ENCODE measurements at regions not wholly inside any gene's neighbourhood (a gene's known extent, or its start where the extent isn't known, plus 50 kb on each side); places are given as distances from the start of the nearest gene placed in this dataset.

DNA sequence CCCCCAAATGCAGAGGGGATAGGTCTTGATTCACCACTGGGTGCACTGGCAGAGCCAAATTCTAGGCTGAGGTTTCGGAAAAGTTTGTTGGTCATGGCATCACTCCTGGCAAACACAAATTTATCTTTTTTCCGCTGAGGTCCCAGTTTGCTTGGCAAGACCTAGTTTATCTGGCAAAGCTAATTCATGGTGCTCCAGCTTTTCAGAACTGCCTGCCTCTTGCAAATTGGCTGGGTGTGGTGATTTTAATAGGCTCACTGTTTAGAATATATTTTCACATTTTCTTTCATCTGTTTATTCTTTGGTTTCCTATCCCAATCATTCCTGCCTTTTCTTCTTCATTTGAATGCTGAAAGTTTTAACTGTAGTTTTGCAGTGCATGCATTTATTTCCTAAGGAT is 50.5 kb upstream of the MAMDC2 start:
- TF ChIP-seq POLR2A (IDR thresholded peaks at IDR 0.05): no peak
- TF ChIP-seq, protein P1, sequence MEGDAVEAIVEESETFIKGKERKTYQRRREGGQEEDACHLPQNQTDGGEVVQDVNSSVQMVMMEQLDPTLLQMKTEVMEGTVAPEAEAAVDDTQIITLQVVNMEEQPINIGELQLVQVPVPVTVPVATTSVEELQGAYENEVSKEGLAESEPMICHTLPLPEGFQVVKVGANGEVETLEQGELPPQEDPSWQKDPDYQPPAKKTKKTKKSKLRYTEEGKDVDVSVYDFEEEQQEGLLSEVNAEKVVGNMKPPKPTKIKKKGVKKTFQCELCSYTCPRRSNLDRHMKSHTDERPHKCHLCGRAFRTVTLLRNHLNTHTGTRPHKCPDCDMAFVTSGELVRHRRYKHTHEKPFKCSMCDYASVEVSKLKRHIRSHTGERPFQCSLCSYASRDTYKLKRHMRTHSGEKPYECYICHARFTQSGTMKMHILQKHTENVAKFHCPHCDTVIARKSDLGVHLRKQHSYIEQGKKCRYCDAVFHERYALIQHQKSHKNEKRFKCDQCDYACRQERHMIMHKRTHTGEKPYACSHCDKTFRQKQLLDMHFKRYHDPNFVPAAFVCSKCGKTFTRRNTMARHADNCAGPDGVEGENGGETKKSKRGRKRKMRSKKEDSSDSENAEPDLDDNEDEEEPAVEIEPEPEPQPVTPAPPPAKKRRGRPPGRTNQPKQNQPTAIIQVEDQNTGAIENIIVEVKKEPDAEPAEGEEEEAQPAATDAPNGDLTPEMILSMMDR (IDR thresholded peaks at IDR 0.05): no peak

All from thyroid gland (tissue), 4 donors.